Mucosa of descending colon (tissue), 3 donors: ENCODE measurements at regions not wholly inside any gene's neighbourhood (a gene's known extent, or its start where the extent isn't known, plus 50 kb on each side); places are given as distances from the start of the nearest gene placed in this dataset.

Experiments
- ATAC-seq: fragments of 200-7000 bp; cut with Tn5 transposase; one replicate; pipeline ENCODE4 v1.9.1; 2020; ENCODE audit warnings: mild to moderate bottlenecking, moderate library complexity
- DNase-seq, 3 donors: peaks; one replicate each; pipeline ENCODE4 v3.0.0-alpha.2; 2020
- H3K36me3 ChIP-seq: fragments of 200-600 bp; one replicate; pipeline ENCODE4 v1.8.0; 2021; ENCODE audit warnings: low read depth, mild to moderate bottlenecking
- H3K4me1 ChIP-seq: fragments of 200-600 bp; one replicate; pipeline ENCODE4 v1.8.0; 2021; ENCODE audit warnings: low read depth, mild to moderate bottlenecking
- H3K4me3 ChIP-seq: fragments of 200-600 bp; one replicate; pipeline ENCODE4 v1.8.0; 2021; ENCODE audit warnings: mild to moderate bottlenecking
- H3K9me3 ChIP-seq: fragments of 200-600 bp; one replicate; pipeline ENCODE4 v1.8.0; 2021; ENCODE audit warnings: mild to moderate bottlenecking
- CTCF ChIP-seq: fragments of 200-600 bp; IDR thresholded peaks from one replicate; pipeline ENCODE4 v1.8.0; 2022; ENCODE audit warnings: antibody characterized with exemption, mild to moderate bottlenecking
- intact Hi-C, 2 donors: fragments of 100-400 bp; cut with DNase I in 1 of 2; cut with micrococcal nuclease in 1 of 2; formaldehyde crosslinking; loops; one replicate each; pipeline versions ENCODE4 v1.11.0 to v1.11.1; 2022; cut with DNase I, micrococcal nuclease
- donor health status: DM: no; HTN: no; CAD: no; lungs with moderate emphysema.
- donor health status: DM: no; HTN: no; CAD: no.
- donor health status: DM: no; HTN: yes; CAD: no.

- DNase-seq (no peak), ATAC-seq (no peak)
- no peaks in the 10 kb centered on the region for H3K4me1 ChIP-seq
- H3K36me3 ChIP-seq: no peaks in the 10 kb centered on the region
- H3K9me3 ChIP-seq: no peaks in the 10 kb centered on the region
- no peak for TF ChIP-seq CTCF
- intact Hi-C loops: no loop called here
- H3K4me3 ChIP-seq: no peak overlapping the region
Observed at GRCh38 chr2:129768485-129769184, 210.8 kb upstream of the RAB6C start.

GRCh38 chr2:129769185-129769991 lies 210.1 kb upstream of the RAB6C start:
- DNase-seq (no peak), ATAC-seq (no peak)
- intact Hi-C loops: no loop called here
- Histone ChIP-seq H3K4me3 (no peak overlapping the region), H3K36me3 (no peaks in the 10 kb centered on the region), H3K4me1 (no peaks in the 10 kb centered on the region), H3K9me3 (no peaks in the 10 kb centered on the region)
- no peak for TF ChIP-seq CTCF

DNA sequence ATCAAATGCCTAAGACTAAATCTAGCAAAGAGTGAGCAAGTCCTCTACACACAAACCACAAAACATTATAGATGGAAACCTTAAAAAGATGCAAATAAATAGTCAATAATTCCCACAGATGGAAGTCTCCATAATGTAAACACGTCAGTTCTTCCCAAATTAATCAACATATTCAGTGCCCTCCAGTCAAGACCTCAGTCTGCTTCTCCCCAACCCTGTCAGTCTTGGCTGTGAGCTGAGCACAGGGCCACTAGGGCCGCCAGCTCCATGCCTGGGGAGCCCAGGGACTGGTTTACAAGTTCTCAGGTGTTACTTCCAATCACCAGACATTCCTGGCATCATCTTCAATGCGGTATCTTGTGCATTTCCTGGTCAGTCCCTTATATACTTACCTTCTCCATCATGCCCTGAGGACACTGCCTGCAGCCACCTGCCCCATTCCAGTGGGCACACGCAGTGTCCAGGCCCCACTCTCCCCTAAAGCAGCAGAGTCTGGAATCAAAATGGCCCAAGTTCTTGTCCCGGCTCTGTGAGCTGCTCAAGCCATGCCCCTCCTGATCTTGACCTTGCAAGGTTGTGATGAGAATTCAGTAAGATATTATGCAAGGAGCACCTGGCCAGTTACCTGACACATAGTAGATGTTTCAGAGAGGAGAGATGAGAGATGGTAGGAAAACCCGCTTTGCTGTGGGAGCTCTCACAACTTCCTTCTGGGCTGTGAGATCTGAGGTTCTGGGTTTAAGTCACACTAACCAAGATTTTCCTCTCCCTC lies 207.9 kb upstream of the RAB6C start:
- TF ChIP-seq CTCF: no peak
- H3K36me3 ChIP-seq: no peaks in the 10 kb centered on the region
- no peaks in the 10 kb centered on the region for H3K9me3 ChIP-seq
- intact Hi-C loops: no loop called here
- no peaks in the 10 kb centered on the region for H3K4me1 ChIP-seq
- DNase-seq: no peak
- no peak overlapping the region for H3K4me3 ChIP-seq
- no peak for ATAC-seq

- no peak overlapping the region for H3K4me3 ChIP-seq
- no peaks in the 10 kb centered on the region for H3K36me3 ChIP-seq
- no peaks in the 10 kb centered on the region for H3K4me1 ChIP-seq
- no peaks in the 10 kb centered on the region for H3K9me3 ChIP-seq
- DNase-seq (no peak), ATAC-seq (no peak)
- intact Hi-C loops: no loop called here
- TF ChIP-seq CTCF: no peak
Observed at GRCh38 chr2:129772190-129772579, 207.3 kb upstream of the RAB6C start.

- no peaks in the 10 kb centered on the region for H3K4me1 ChIP-seq
- DNase-seq (no peak), ATAC-seq (no peak)
- no peak overlapping the region for H3K4me3 ChIP-seq
- intact Hi-C loops: no loop called here
- no peaks in the 10 kb centered on the region for H3K9me3 ChIP-seq
- TF ChIP-seq CTCF: no peak
- no peaks in the 10 kb centered on the region for H3K36me3 ChIP-seq
Observed at GRCh38 chr2:129775952-129776653, 203.4 kb upstream of the RAB6C start.
